Inferior parietal cortex (tissue), 1 donor: ENCODE measurements at regions not wholly inside any gene's neighbourhood (a gene's known extent, or its start where the extent isn't known, plus 50 kb on each side); places are given as distances from the start of the nearest gene placed in this dataset.
"Not testable (repeated sequence)": the region's sequence is repeated elsewhere in the genome, so short reads cannot be mapped to it uniquely, and the experiment has no call there.

Experiments used
- DNase-seq: peaks from one replicate; pipeline ENCODE4 v3.0.0-alpha.2; 2016; ENCODE audit errors: extremely low spot score

DNA sequence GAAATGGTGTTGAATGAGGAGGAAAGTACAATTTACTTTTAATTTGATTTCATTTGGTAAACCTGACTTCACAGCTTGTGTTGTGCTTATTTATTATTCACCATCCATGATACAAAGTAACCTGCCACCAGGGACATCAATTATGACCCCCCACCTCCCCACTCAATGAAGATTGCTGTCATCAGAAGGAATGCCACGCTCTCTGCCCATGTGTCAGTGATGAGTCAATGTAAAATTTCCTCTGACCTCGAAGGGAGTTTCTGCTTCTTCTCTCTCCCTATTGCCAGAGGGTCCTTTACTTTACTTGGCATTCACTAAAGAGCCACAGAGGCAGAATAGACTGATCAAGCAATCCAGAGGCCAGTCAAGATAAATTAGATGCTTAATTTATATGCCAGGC lies 759.7 kb downstream of the CDH11 start:
- DNase-seq = no peak

DNA sequence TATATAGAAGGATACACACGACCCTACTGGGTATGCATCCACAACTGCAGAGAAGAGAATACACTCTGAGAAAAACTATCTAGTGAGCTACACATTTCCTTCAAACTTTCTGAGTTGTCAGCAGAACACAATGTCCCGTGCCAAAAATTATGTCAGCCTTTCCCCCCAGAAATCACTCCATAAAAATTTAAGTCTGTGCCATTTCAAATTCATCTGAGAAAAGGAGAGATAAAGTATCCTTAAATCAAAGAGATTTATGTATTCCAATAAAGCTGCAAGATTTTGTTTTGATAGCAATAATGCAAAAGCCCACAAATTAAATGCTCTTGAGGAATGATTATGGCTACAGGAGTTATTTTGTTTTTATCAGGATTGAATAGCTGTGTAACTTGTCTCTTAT lies 760.1 kb downstream of the CDH11 start:
- DNase-seq = no peak

DNA sequence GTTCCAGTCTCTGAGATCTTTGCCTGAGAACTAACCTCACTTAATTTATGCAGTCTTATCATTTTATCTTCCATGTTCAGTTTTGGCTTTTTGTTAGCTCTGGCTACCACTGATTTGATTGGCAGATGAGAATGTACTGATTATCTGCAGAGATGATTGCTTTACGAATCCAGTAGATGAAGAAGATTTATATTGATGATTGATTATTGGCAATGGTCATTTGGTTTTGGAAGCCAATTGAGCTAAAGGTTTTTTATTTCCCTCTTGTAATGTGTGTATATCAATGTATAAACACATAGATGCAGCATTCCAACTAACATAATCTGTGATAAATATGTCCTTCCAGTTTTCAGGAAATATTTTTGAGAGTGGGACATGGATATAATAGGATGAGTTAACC lies 763.6 kb downstream of the CDH11 start:
- no peak for DNase-seq

DNA sequence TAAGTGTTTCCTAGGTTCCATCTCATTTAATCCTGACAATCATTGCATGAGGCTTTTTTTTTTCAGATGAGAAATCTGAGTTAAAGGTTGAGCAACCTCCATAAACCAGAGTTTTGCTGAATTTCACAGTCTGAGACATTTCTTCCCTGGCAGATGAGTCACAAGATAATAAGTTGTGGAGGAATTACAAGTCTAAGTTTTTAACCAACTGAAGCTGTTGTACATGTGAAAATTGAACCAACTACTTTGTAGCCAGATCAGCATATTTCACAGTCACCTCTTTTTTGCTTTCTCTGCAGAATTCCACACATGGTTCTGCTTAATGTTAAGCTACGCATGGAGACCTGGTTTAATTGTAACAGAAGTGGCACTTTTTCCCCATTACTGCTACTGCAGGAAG lies 765.6 kb downstream of the CDH11 start:
- no peak for DNase-seq

DNA sequence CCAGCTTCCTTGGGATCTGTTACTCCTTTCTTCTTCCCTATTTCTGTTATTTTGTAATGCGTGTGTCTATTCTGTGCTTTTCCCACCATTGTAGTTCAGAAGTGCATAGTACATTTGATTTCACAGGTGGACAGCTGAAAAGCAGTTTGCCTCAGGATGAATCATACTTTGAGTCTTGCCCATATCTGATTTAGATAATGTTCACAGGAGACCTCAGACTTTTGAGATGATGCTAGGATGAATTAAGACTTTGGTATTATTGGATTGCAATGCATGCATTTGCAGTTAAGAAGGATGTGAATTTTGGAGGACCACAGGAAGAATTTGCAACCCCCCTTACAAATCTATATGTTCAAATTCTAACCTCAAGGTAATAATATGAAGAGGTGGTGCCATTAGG lies 769.6 kb downstream of the CDH11 start:
- DNase-seq = no peak

DNA sequence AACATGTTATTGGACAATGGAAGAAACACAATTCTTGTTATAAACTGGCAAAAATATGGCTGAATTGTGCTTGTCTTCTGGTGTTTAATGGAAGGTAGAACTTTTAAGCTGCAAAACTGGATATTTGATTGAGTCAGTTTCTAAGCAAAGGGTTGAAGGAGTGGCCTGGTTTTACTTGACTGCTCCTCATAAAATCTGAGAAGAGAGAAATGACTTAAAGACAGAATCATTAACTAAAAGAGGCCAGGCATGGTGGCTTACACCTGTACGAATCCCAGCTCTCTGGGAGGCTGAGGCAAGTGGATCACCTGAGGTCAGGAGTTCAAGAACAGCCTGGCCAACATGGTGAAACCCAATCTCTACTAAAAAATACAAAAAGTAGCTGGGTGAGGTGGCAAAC lies 770.7 kb downstream of the CDH11 start:
- no peak for DNase-seq

DNA sequence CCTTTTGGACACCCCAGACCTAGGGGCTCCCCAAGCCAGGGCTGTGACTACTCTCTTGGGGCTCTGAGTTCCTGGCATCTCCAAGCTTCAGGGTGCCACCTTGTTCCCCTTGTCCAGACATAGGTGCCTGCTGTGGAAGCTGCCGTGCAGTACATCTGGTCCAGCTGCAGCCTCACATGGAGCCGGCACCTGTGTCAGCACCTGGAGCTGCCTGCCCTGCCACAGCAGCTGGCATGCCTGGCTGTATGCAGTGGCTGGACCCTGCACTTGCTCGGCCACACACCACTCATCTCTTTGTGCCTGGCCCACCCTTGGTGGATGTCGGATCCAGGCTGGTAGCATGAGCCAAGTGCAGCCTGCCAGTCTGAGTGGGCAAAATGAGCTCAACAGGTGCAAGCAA lies 775.8 kb downstream of the CDH11 start:
- no peak for DNase-seq

DNA sequence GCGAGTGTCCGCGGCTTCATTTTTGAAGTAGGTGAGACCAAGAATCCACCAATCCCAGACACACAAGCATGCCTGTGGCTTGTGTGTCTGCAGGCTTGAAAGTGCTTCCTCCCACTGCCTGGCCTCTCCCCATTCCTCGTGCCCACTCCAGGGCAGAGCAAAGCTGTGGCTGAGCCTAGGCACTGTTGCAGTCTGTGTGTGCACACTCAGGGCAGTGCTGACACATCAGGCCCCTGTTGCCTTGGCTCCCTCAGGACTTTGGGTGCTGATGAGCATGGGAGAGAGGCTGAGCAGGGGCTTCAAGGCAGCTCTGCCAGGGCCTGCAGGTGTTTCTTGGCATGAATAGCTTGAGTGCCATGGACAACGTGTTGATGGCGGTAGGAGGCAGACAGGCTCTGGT lies 776.7 kb downstream of the CDH11 start:
- DNase-seq = no peak

DNA sequence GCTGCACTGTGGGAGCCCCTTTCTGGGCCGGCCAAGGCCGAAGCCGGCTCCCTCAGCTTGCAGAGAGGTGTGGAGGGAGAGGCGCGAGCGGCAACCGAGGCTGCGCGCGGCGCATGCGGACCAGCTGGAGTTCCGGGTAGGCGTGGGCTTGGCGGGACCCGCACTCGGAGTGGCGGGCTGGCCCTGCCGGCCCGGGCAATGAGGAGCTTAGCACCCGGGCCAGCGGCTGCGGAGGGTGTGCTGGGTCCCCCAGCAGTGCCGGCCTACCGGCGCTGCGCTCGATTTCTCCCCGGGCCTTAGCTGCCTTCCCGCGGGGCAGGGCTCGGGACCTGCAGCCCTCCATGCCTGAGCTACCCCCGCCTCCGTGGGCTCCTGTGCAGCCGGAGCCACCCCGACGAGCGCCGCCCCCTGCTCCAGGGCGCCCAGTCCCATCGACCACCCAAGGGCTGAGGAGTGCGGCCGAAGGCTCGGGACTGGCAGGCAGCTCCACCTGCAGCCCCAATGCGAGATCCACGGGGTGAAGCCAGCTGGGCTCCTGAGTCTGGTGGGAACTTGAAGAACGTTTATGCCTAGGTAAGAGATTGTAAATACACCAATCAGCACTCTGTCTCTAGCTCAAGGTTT lies 777.9 kb downstream of the CDH11 start:
- DNase-seq = not testable (repeated sequence)

DNA sequence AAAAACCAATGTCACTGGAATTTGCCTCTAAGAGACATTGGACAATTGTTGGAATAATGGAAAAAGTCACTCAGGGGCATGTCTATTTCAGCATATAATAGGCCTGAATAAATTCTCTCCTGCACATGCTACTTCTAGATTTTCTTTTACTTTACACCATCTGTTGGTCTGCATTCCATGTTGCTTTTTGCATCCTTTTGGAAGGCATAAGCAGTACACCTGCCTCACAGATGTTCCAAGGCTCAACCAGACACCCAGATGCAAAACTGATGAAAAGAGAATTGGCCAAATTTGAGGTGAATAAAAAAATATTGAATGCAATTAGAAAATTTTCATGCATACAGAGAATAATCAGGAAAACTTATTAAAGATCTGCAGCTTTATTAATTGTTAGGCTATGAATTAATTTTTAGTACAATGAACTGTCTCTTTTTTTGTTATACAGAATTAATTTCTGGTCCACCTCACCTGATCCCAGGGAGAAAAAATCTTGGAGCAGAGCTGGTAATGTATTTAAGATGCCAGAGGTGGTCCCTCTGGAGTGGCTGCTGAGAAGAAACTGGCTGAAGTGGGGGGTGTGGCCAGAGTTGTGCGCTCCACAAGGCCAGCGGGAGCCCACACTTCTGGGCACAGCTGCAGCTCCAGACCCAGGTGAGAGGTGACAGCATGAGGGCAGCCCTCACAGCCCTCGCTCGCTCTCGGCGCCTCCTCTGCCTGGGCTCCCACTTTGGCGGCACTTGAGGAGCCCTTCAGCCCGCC lies 778.6 kb downstream of the CDH11 start:
- no peak for DNase-seq

DNA sequence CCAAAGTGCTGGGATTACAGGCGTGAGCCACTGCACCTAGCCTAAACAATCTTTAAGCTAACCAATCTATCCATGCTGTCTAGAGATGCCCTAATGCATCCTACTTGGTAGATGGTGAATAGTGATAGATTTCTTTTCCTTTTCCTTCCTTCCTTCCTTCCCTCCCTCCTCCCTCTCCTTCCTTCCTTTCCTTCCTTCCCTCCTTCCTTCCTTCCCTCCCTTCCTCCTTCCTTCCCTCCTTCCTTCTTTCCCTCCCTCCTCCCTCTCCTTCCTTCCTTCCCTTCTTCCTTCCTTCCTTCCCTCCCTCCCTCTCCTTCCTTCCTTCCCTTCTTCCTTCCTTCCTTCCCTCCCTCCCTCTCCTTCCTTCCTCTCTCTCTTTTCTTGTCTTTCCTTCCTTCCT lies 780.5 kb downstream of the CDH11 start:
- DNase-seq = not testable (repeated sequence)

DNA sequence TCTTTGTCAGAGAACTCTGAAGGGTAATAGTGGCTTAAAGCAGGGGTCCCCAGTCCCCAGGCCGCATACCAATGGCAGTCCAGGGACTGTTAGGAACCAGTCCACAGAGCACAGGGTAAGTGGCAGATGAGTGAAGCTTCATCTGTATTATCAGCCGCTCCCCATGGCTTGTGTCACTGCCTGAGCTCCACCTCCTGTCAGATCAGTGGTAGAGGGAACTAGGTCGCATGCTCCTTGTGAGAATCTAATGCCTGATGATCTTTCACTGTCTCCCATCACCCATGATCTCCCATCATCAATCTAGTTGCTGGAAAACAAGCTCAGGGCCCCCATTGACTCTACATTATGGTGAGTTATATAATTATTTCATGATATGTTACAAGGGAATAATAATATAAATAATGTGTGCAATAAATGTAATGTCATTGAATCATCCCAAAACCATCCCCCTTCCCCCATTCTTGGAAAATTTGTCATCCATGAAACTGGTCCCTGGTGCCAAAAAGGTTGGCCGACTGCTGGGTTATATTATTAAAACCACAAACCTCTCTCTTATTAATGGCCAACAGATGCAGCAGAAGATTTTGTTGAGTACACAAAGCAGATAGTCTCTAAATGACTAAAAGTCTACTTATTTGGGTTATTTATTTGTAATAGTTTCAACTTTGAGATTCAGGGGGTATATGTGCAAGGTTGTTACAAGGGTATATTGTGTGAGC lies 782.7 kb downstream of the CDH11 start:
- no peak for DNase-seq

DNA sequence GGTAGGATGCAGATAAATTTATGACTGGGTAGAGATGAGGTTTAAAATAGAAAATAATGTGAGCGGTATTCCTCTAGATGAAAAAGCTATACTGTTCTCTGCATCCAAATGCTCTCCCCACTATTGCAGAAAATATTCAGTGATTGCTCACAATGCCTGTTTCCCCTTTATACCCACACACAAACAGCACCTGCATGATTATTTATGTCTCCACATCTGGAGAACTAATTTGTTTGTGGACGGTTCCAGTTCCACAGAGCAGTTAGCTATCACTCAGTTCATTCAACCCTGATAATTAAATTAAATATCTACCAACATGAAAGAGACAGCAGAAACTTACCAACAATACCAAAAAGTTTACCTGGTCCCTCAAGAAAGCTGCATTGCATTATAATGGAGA lies 800.0 kb downstream of the CDH11 start:
- DNase-seq = no peak

DNA sequence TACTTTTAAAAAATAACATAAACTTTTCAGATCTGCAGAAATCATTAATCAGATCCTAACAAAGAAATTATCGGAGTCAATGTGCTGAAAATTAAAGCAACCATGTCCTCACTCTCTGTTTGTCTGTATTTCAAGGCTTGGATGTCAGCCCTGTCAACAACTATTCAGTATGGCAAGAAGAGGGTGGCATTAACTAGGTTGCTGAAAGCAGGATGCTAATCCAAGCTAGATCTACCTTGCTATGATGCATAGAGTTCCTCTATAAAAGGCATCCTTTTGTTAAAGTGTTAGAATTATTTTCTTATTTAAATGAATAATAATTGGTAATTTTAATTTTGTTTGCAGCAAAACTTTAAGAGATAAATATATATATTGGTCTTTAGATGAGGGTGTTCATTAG lies 800.8 kb downstream of the CDH11 start:
- DNase-seq = no peak

DNA sequence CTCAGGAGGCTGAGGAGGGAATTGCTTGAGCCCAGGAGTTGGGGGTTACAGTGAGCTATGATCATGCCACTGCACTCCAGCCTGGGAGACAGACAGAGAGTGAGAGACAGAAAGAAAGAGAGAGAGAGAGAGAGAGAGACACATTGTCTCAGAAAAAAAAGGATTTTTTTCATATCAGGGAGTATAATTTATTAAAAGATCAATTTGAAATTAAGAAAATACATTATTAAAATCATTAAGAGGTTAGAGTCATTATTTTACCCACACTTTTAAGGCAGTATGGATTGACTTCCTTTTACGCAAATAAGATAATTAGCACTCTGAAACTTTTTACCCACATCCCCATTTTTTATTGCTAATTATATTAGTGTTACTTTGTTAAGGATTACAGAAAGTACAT lies 804.3 kb downstream of the CDH11 start:
- DNase-seq = no peak

DNA sequence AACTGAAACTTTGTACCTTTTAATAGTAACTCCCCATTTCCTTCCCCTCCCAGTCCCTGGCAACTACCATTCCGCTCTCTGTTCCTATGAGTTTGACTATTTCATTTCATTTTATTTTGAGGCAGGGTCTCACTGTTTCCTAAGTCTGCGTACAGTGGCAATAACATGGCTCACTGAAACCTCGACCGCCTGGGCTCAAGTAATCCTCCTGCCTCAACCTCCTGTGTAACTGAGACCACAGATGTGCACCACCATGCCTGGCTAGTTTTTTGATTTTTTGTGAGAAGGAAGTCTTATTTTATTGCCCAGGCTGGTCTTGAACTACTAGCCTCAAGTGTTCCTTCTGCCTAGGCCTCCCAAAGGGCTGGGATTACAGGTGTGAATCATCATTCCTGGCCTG lies 808.1 kb downstream of the CDH11 start:
- DNase-seq = no peak

DNA sequence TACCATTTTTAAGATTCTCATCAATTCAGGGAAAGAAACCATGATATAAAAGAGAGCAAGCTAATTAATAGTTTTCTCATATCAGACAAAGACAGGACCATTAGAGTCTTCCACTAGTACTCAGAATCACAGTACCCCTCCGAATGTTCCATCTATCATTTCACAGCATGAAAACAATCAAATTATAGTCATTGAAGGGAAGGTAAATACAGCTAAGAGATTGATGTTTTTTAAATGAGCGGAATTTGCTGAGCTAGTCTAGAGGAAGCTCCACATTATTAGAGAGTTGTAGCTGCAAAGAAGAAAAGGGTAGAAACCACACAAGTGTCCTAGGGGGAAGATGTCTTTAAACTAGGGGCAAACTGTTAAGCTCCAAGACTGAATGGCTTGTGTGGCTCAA lies 808.9 kb downstream of the CDH11 start:
- DNase-seq = no peak

DNA sequence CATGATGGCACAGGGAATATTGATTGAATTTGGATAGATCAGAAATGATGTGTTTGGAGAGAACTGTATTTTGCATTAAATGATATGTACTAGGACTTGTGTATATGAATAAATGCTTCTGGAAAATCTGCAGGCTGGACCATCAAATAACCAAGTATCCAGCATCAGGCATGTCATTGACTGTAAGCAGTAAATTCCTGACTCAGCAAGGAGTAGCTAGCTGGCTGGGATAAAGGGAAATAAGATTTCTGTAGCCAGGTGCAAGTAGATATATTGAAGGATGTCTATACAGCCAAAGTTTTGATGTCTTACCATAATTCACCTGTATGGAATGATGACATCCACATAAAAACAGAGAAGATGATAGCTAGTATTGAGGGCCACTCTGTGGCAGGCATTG lies 809.6 kb downstream of the CDH11 start:
- no peak for DNase-seq

DNA sequence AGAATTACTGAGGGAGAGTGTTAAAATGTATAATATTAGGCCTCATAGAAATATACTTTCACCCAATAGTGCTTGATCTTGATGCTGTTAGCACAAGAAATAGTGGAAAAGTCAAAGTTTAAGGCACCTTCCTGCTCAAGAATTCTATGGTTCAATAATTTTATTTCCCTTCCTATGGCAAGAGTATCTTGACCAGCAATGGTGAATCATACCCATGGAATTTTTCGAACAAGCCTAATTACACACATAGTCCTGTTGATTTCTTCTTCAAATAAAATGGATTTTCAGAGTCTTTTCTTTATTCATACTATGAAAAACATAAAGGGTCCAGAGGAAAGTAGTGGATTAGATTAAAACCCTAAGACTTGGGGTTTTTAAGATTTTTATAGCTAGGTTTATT lies 810.6 kb downstream of the CDH11 start:
- DNase-seq = no peak

DNA sequence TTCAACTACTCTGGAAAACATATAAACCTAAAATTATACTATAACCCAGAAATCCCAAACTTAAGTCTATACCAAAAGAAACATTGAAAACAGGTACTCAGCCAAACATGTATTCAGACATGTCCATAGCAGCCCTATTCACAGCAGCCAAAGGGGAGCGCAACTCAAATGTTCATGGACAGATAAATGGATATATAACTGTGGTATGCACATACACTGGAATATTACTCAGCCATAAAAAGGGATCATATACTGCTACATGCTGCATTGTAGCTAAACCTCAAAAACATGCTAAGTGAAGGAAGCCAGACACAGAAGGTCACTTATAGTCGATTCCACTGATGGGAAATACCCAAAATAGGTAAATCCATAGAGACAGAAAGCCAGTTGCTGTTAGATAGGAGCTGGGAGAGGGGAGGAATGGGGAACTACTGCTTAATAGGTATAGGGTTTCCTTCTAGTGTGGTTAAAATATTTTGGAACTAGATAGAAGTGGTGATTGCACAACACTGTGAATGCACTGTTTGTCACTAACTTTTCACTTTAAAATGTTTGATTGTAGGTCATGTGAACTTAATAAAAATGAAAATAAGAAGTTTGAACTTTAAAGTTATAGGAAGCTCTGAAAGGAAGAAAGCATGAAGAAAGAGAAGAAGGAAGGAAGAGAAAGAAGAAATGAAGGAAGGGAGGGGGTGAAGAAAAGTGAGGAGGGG lies 812.3 kb downstream of the CDH11 start:
- no peak for DNase-seq

DNA sequence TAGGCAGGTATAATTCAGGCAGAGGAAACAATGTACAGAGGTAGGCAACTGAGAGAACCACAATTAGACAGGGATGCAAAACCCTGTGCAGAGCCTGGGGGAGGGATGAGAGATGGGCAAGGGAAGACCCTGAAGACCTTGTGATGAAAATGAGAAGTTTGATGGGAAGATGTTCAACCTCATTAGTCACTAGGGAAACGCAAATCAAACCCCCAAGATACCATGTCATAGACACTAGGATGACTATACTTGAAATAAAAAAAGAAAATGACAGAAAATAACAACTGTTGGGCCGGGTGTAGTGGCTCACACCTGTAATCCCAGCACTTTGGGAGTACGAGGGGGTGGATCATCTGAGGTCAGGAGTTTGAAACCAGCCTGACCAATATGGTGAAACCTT lies 813.1 kb downstream of the CDH11 start:
- no peak for DNase-seq

DNA sequence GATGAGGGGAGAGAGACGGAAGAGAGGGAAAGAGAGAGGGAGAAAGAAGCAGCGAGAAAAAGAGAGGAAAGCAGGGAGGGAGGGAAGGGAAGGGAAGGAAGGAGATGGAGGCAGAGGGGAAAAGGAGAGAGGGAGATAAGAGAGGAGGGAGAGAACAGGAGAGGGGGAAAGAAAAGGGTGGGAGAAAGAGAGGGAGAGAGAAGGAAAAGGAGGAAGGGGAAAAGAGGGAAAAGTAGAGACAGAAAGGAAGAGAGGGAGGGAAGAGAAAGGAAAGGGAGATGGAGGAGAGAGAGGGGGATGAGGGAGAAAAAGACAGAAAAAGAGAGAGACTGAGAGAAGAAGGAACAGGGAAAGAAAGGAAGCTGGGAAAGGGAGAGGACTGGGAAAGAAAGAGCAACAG lies 814.4 kb downstream of the CDH11 start:
- DNase-seq = no peak

DNA sequence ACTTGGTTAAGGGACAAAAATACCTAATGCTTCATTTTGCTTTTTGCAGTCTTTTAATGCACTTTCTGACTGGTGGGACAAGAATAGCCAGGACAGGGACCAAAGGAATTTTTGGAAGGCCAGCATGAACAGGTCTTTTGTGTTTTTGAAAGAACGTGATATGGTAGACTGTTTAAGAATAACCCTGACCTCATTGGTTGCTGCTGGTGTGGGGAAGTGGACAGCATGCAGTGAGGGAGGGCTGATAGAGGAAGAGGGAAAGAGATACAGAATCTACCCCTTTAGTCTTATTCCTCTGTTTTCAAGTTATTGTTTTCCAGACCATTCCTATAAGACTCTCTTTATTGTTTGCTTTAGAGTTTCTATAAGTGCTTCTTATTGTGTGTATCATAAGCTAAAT lies 816.2 kb downstream of the CDH11 start:
- no peak for DNase-seq
